ENCODE measurements at regions not wholly inside any gene's neighbourhood (a gene's known extent, or its start where the extent isn't known, plus 50 kb on each side); places are given as distances from the start of the nearest gene placed in this dataset.
"Not testable (repeated sequence)": the region's sequence is repeated elsewhere in the genome, so short reads cannot be mapped to it uniquely, and the experiment has no call there.

DNA sequence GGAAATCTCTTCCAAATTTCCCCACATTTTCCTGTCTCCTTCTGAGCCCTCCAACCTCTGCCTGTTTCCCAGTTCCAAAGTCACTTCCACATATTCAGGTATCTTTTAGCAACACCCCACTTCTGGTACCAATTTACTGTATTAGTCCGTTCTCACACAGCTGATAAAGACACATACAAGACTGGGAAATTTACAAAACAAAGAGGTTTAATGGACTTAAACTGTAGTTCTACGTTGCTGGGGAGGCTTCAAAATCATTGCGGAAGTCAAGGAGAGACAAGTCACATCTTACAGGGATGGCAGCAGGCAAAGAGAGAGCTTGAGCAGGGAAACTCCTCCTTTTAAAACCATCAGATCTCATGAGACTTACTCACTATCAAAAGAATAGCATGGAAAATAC is 122.0 kb downstream of the ALG1L2 start:
- not testable (repeated sequence) for H3K9me3 ChIP-seq (ENCODE audit: control insufficient read depth, low read depth, low read length); H3K27me3 ChIP-seq (ENCODE audit: control insufficient read depth, insufficient read depth, low read length); H3K27ac ChIP-seq (ENCODE audit: low read length); H3K36me3 ChIP-seq (ENCODE audit: control insufficient read depth, low read depth, low read length); H3K9ac ChIP-seq (ENCODE audit: low read length); H3K4me1 ChIP-seq (ENCODE audit: control insufficient read depth, low read depth, low read length); H3K4me3 ChIP-seq (ENCODE audit: low read length)

DNA sequence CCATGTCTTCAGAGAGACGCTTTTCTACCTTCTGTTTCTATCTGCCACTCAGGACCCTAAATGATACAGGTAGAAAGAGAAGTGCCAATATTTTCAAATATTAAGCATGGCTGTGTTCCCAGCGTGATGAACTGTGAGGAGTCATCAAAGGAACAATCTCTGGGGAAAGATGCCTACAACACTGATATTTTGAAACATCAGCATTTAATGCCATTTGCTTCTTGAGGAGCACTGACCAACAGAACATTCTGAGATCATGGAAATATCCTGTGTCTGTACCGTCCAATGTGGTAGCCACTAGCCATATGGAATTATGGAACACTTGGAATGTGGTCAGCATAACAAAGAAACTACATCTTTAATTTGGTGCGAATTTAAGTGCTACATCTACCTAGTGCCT is 117.9 kb upstream of the COL6A5 start:
- Histone ChIP-seq H3K36me3 (ENCODE audit: control insufficient read depth, low read depth, low read length) (no peaks in the 10 kb centered on the region), H3K27ac (ENCODE audit: low read length) (no peak overlapping the region), H3K4me3 (ENCODE audit: low read length) (no peak overlapping the region), H3K9me3 (ENCODE audit: control insufficient read depth, low read depth, low read length) (no peaks in the 10 kb centered on the region), H3K4me1 (ENCODE audit: control insufficient read depth, low read depth, low read length) (no peaks in the 10 kb centered on the region), H3K9ac (ENCODE audit: low read length) (no peak overlapping the region), H3K27me3 (ENCODE audit: control insufficient read depth, insufficient read depth, low read length) (no peaks in the 10 kb centered on the region)

DNA sequence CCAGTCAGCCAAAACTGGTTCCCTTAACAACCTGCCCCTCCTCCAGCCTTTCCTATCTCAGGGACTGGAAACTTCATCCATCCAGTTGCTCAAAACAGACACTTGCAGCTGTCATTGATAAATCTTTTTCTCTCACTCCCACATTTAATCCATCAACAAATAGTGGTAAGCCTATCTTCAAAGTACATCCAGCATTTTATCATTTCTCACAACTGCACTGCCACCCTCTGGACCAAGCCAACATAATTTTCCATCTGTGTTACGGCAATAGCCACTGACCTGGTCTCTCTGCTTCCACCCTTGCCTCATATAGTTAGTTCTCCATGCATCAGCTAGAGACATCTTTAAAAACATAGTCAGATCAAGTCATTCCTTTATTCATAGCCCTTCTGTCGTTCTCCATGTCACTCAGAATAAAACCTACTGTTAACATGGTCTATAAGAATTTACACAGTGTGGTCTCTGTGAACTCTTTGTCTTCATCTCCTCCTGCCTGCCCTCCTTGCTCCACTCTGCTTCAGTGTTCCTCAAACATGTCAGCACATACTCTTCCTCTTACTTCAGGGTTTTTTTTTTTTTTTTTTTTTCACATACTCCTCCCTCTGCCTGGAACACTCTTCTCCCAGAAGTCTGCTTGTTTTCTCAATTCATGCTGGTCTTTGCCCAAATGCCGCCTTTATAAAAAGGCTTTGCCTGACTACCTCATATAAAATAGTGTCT is 102.5 kb upstream of the COL6A5 start:
- H3K36me3 ChIP-seq (ENCODE audit: control insufficient read depth, low read depth, low read length): no peaks in the 10 kb centered on the region
- H3K4me3 ChIP-seq (ENCODE audit: low read length): no peak overlapping the region
- H3K9ac ChIP-seq (ENCODE audit: low read length): no peak overlapping the region
- no peaks in the 10 kb centered on the region for H3K27me3 ChIP-seq (ENCODE audit: control insufficient read depth, insufficient read depth, low read length)
- H3K4me1 ChIP-seq (ENCODE audit: control insufficient read depth, low read depth, low read length): no peaks in the 10 kb centered on the region
- no peaks in the 10 kb centered on the region for H3K9me3 ChIP-seq (ENCODE audit: control insufficient read depth, low read depth, low read length)
- H3K27ac ChIP-seq (ENCODE audit: low read length): no peak overlapping the region

DNA sequence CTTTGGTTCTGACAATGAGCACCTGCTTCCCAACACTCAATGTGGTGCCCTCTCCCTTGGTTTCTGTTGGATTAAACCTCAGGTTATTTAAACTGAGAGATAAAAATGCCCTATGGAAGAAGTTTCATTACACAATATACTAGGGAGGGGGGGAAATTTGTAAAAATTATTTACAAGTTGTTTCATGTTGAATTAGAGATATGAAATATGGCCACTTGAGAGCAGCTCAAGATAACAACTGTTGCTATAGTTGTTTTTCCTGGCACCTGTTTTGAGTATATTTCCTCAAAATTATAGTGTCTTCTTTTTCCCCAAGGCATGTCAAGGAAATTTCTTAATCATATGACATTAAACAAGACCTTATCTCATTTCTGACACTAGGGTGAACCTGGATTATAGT is 101.7 kb upstream of the COL6A5 start:
- no peaks in the 10 kb centered on the region for H3K27me3 ChIP-seq (ENCODE audit: control insufficient read depth, insufficient read depth, low read length)
- no peak overlapping the region for H3K9ac ChIP-seq (ENCODE audit: low read length)
- no peak overlapping the region for H3K4me3 ChIP-seq (ENCODE audit: low read length)
- no peak overlapping the region for H3K27ac ChIP-seq (ENCODE audit: low read length)
- no peaks in the 10 kb centered on the region for H3K36me3 ChIP-seq (ENCODE audit: control insufficient read depth, low read depth, low read length)
- no peaks in the 10 kb centered on the region for H3K4me1 ChIP-seq (ENCODE audit: control insufficient read depth, low read depth, low read length)
- no peaks in the 10 kb centered on the region for H3K9me3 ChIP-seq (ENCODE audit: control insufficient read depth, low read depth, low read length)

DNA sequence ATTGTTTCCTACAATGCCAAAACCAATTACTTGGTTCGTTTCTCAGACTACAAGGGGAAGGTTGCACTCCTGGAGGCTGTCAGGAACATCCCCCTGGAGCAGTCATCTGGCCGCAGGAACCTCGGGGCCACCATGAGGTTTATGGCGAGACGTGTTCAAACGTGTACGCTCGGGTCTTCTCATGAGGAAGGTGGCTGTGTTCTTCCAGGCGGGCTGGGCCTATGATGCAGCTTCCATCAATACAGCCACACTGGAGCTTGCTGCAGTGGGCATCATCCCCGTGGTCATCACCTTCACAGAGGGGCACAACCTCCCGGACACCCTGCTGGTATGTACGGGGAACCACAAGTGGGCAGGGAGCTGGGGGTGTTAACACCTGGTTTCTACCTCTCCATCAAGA is 94.5 kb upstream of the COL6A5 start:
- Histone ChIP-seq H3K36me3 (ENCODE audit: control insufficient read depth, low read depth, low read length) (no peaks in the 10 kb centered on the region), H3K9ac (ENCODE audit: low read length) (no peak overlapping the region), H3K9me3 (ENCODE audit: control insufficient read depth, low read depth, low read length) (no peaks in the 10 kb centered on the region), H3K4me1 (ENCODE audit: control insufficient read depth, low read depth, low read length) (no peaks in the 10 kb centered on the region), H3K27me3 (ENCODE audit: control insufficient read depth, insufficient read depth, low read length) (no peaks in the 10 kb centered on the region), H3K4me3 (ENCODE audit: low read length) (no peak overlapping the region), H3K27ac (ENCODE audit: low read length) (no peak overlapping the region)

DNA sequence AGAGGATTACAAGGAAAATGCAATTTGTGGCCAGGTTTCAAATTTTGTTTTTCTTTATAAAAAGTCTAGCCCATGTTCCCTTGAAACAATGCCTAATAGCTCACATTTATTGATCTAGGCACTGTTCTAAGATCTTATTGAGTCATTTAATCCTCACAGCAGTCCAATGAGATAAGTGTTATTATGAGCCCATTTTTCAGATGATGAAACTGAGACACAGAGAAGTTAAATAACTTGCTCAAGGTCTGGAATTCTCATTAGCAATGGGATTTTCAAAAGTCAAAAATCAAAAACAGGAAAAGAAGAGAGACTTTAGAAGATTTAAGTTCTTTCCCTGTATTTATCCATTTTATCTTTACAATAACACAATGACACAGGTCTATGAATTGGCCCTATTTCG is 90.0 kb upstream of the COL6A5 start:
- no peaks in the 10 kb centered on the region for H3K27me3 ChIP-seq (ENCODE audit: control insufficient read depth, insufficient read depth, low read length)
- H3K9me3 ChIP-seq (ENCODE audit: control insufficient read depth, low read depth, low read length): no peaks in the 10 kb centered on the region
- no peak overlapping the region for H3K27ac ChIP-seq (ENCODE audit: low read length)
- H3K4me3 ChIP-seq (ENCODE audit: low read length): no peak overlapping the region
- H3K4me1 ChIP-seq (ENCODE audit: control insufficient read depth, low read depth, low read length): no peaks in the 10 kb centered on the region
- no peaks in the 10 kb centered on the region for H3K36me3 ChIP-seq (ENCODE audit: control insufficient read depth, low read depth, low read length)
- no peak overlapping the region for H3K9ac ChIP-seq (ENCODE audit: low read length)

DNA sequence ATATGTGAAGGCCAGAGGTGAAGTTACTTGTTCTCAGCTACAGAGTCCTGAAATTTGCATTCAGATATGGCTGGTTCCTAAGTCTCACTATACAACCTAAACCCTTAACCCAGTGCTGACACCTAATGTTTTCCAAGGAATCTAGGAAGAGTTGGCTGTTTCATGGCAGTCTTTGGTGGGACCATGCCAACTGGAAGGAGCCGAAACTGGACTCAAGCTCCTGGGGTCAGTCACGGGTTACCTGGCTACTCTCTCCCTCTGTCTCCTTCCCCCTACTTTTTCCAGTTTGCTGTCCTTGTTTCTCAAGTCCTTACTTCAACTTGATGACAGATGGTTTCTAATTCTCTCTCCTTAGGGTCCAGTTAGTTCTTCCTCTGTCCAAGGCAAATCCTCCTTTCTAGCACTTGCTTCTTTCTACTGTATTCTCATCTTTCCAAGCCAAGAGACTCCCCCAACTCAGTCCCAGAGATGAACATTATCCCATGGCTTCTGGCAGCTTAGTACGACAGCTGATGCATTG is 88.6 kb upstream of the COL6A5 start:
- no peaks in the 10 kb centered on the region for H3K36me3 ChIP-seq (ENCODE audit: control insufficient read depth, low read depth, low read length)
- no peak overlapping the region for H3K27ac ChIP-seq (ENCODE audit: low read length)
- no peaks in the 10 kb centered on the region for H3K4me1 ChIP-seq (ENCODE audit: control insufficient read depth, low read depth, low read length)
- no peak overlapping the region for H3K4me3 ChIP-seq (ENCODE audit: low read length)
- H3K9me3 ChIP-seq (ENCODE audit: control insufficient read depth, low read depth, low read length): no peaks in the 10 kb centered on the region
- no peak overlapping the region for H3K9ac ChIP-seq (ENCODE audit: low read length)
- H3K27me3 ChIP-seq (ENCODE audit: control insufficient read depth, insufficient read depth, low read length): no peaks in the 10 kb centered on the region

DNA sequence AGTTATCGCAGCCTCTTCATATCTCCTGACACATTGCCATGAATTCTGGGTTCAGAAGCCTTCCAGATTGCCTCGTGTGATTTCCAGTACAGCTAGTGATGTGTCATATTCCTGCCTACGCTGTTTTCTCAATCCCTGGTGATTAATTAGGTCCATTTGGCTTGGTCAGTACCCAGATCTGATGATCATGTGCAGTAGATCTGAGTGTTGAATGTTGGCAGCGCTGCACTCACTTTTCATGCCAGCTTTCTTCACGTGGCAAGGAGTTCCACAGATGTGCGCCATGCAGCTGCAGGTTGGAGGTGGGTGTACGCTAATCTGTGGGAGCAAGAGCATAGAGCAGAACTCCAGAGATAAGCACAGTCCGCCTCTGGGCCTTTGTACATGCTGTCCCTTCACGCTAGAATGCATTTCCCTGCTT is 86.9 kb upstream of the COL6A5 start:
- no peak overlapping the region for H3K4me3 ChIP-seq (ENCODE audit: low read length)
- H3K9me3 ChIP-seq (ENCODE audit: control insufficient read depth, low read depth, low read length): no peaks in the 10 kb centered on the region
- peaks cover 9% of the 10 kb centered on the region for H3K4me1 ChIP-seq (ENCODE audit: control insufficient read depth, low read depth, low read length)
- no peaks in the 10 kb centered on the region for H3K36me3 ChIP-seq (ENCODE audit: control insufficient read depth, low read depth, low read length)
- no peaks in the 10 kb centered on the region for H3K27me3 ChIP-seq (ENCODE audit: control insufficient read depth, insufficient read depth, low read length)
- no peak overlapping the region for H3K9ac ChIP-seq (ENCODE audit: low read length)
- no peak overlapping the region for H3K27ac ChIP-seq (ENCODE audit: low read length)

DNA sequence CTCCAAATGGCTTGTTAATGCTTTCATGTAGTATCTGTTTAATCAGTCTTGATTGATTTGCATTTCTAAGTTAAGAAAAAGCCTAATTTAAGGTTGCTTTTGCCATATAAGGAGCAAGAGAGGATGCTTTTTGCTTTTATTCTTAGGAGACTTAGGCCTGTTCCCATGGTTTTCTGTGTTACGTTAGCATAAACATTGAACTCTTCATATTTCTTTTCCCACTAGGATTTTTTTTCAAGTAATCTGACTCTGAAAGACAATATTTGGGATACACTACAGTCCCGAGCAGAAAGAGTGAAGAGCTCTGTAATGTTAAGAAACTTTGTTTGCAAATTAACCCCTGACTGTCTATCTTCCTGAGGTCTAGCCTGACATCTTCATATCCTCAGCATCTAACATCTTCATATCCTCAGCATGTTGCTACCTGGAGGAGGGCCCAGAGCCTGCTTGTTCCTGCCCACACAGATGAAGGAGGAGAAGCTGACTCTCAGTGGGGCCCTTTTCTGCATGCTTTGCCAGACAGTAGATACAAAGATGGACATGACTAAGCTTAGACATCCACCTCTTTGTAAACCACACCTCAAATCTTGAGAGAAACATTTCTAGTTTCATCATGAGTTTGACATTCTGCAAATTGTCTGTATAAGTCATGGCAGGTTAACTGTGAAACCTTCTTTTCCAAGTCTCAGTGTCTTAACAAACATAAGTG is 86.2 kb upstream of the COL6A5 start:
- Histone ChIP-seq H3K9me3 (ENCODE audit: control insufficient read depth, low read depth, low read length) (no peaks in the 10 kb centered on the region), H3K4me1 (ENCODE audit: control insufficient read depth, low read depth, low read length) (peaks cover 9% of the 10 kb centered on the region)

DNA sequence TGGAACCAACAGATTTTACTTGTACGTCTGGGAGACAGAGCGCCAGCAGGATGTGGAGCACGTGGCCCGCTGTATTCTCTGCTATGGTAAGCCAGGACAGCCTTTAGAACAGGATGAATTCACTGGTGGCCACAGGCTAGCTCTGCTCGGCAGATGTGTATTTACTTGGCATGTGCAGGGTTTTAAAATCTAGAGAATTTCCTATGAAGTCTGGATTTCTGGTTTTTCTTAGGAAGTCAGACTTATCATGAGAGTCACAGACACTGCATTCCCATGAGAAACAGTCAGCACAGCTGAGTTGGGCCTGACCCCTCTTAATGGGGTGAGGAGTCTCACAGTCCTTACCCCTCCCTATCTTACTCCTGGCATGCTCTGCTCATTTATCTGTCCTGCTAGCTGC is 84.6 kb upstream of the COL6A5 start:
- Histone ChIP-seq H3K9ac (ENCODE audit: low read length) (no peak overlapping the region), H3K4me1 (ENCODE audit: control insufficient read depth, low read depth, low read length) (peaks cover 11% of the 10 kb centered on the region), H3K4me3 (ENCODE audit: low read length) (no peak overlapping the region), H3K36me3 (ENCODE audit: control insufficient read depth, low read depth, low read length) (no peaks in the 10 kb centered on the region), H3K9me3 (ENCODE audit: control insufficient read depth, low read depth, low read length) (no peaks in the 10 kb centered on the region), H3K27ac (ENCODE audit: low read length) (no peak overlapping the region), H3K27me3 (ENCODE audit: control insufficient read depth, insufficient read depth, low read length) (no peaks in the 10 kb centered on the region)

More for the DNA sequence above, 86.2 kb upstream of the COL6A5 start:
- no peak overlapping the region for H3K27ac ChIP-seq (ENCODE audit: low read length)
- H3K9ac ChIP-seq (ENCODE audit: low read length): no peak overlapping the region
- no peak overlapping the region for H3K4me3 ChIP-seq (ENCODE audit: low read length)
- no peaks in the 10 kb centered on the region for H3K36me3 ChIP-seq (ENCODE audit: control insufficient read depth, low read depth, low read length)
- no peaks in the 10 kb centered on the region for H3K27me3 ChIP-seq (ENCODE audit: control insufficient read depth, insufficient read depth, low read length)

DNA sequence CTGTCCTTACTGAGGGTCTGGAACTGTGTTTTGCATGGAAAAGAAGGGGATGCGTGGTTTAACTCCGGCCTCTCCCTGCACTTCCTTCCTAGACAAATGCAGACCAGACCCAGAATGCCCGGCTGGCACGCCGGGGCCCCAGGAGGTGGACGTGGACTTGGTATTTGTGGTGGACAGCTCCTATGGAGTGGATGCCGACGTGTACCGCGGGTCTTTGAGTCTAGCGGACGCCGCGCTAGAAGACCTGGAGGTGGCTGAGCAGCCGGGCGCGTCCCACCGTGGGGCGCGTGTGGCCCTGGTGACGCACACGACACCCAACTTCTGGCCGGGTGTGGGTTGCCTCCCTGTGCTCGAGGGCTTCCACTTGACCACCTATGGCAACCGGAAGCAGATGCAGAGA is 81.8 kb upstream of the COL6A5 start:
- H3K36me3 ChIP-seq (ENCODE audit: control insufficient read depth, low read depth, low read length): no peaks in the 10 kb centered on the region
- no peak overlapping the region for H3K9ac ChIP-seq (ENCODE audit: low read length)
- no peak overlapping the region for H3K4me3 ChIP-seq (ENCODE audit: low read length)
- H3K27ac ChIP-seq (ENCODE audit: low read length): no peak overlapping the region
- H3K4me1 ChIP-seq (ENCODE audit: control insufficient read depth, low read depth, low read length): peaks cover 11% of the 10 kb centered on the region
- H3K9me3 ChIP-seq (ENCODE audit: control insufficient read depth, low read depth, low read length): no peaks in the 10 kb centered on the region
- no peaks in the 10 kb centered on the region for H3K27me3 ChIP-seq (ENCODE audit: control insufficient read depth, insufficient read depth, low read length)

DNA sequence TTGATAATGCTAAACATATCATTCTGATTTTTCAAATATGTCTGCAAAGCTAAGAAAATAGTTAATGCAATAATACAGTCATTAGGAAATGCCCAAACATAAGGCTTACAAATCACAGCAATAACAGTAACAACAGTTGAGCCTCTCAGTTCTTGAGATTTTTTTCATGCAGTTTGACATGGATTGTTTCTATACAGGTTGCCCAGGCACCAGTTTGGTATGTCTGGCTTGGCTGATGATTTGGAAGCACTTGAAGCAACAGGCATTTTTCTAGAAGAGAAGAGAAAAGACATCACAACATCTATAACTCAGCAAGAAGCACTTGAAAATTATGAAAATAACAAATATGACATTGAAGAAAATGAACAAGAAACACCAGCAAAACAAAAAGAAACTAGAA is 78.7 kb upstream of the COL6A5 start:
- H3K4me1 ChIP-seq (ENCODE audit: control insufficient read depth, low read depth, low read length): peaks cover 11% of the 10 kb centered on the region
- no peaks in the 10 kb centered on the region for H3K27me3 ChIP-seq (ENCODE audit: control insufficient read depth, insufficient read depth, low read length)
- no peaks in the 10 kb centered on the region for H3K9me3 ChIP-seq (ENCODE audit: control insufficient read depth, low read depth, low read length)
- no peak overlapping the region for H3K27ac ChIP-seq (ENCODE audit: low read length)
- no peak overlapping the region for H3K9ac ChIP-seq (ENCODE audit: low read length)
- no peak overlapping the region for H3K4me3 ChIP-seq (ENCODE audit: low read length)
- H3K36me3 ChIP-seq (ENCODE audit: control insufficient read depth, low read depth, low read length): no peaks in the 10 kb centered on the region

All from iPS-18a (cell line).